Gastroesophageal sphincter (tissue), 3 donors: ENCODE measurements at regions not wholly inside any gene's neighbourhood (a gene's known extent, or its start where the extent isn't known, plus 50 kb on each side); places are given as distances from the start of the nearest gene placed in this dataset.

Experiments
- CTCF ChIP-seq, 4 experiments: fragments of 200-600 bp in 2 of 4; fragments of 450-650 bp in 2 of 4; sonication (generic) in 1 of 4; IDR thresholded peaks; one replicate each; pipeline ENCODE4 v1.5.1; 2017 to 2019; ENCODE audit warnings: antibody characterized with exemption in 4 of 4, mild to moderate bottlenecking in 2 of 4, moderate library complexity in 2 of 4
- EP300 ChIP-seq: sonication (generic); formaldehyde crosslinking; IDR thresholded peaks from one replicate; pipeline ENCODE4 v1.6.1; 2017; ENCODE audit warnings: antibody characterized with exemption, mild to moderate bottlenecking
- POLR2A ChIP-seq, 2 donors: fragments of 450-650 bp; IDR thresholded peaks; one replicate each; pipeline ENCODE4 v1.6.1; 2017; ENCODE audit warnings: antibody characterized with exemption in 2 of 2, mild to moderate bottlenecking in 2 of 2, moderate library complexity in 1 of 2
- POLR2AphosphoS5 ChIP-seq: sonication (generic); formaldehyde crosslinking; IDR thresholded peaks from one replicate; pipeline ENCODE4 v1.6.1; 2017; ENCODE audit warnings: antibody characterized with exemption

DNA sequence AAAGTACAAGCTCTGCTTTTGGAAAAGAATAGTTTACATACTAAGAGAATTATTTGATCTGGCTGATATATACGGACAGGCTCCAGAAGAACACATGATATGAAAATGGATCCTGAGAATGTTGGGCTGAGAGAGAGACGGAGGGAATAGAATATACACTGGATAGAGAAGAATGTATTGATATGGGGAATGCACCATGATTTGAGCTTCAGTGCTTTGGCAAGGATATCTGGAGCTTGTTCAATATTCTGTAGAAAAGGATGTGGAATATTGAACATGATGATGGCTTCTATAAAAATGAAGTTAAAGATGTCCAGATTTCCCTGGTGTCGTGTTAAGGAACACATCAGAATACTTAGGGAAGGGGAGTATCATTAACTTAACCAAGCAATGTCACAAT is 280.5 kb upstream of the VLDLR start:
- no peak for TF ChIP-seq CTCF (IDR thresholded peaks at IDR 0.05)
- TF ChIP-seq EP300: no peak
- TF ChIP-seq POLR2A (IDR thresholded peaks at IDR 0.05): no peak
- no peak for TF ChIP-seq POLR2AphosphoS5
